ENCODE measurements at regions not wholly inside any gene's neighbourhood (a gene's known extent, or its start where the extent isn't known, plus 50 kb on each side); places are given as distances from the start of the nearest gene placed in this dataset.

DNA sequence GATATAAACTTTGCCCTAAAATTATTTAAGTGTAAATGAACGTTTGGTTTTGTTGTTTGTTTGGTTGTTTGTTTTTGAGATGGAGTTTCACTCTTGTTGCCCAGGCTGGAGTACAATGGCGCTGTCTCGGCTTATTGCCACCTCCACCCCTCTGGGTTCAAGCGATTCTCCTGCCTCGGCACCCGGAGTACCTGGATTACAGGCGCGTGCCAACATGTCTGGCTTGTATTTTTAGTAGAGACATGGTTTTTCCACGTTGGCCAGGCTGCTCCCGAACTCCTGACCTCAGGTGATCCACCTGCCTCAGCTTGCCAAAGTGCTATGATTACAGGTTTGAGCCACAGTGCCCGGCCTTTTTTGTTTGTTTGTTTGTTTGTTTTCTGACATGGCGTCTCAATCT is 87.9 kb upstream of the CHD2 start:
- TF ChIP-seq POLR2A (IDR thresholded peaks at IDR 0.05; ENCODE audit: low read depth, low read length) (no peak), POLR2AphosphoS5 (IDR thresholded peaks at IDR 0.05; ENCODE audit: low read depth, low read length) (no peak), TAF1 (IDR thresholded peaks at IDR 0.05; ENCODE audit: low read depth, low read length) (no peak), SPI1 (IDR thresholded peaks at IDR 0.05; ENCODE audit: low read depth, low read length) (no peak)

All from GM12891 (cell line).